IMR-90 (cell line): ENCODE measurements at regions not wholly inside any gene's neighbourhood (a gene's known extent, or its start where the extent isn't known, plus 50 kb on each side); places are given as distances from the start of the nearest gene placed in this dataset.

Source experiments
- ATAC-seq: fragments of 200-7000 bp; cut with Tn5 transposase; 2 replicates; pipeline ENCODE4 v1.9.1; 2020; ENCODE audit warnings: low read depth, mild to moderate bottlenecking, moderate library complexity
- BruUV-seq: library from RNA; stranded (reverse); fragments of 400-500 nt; replicated peaks from 2 replicates; lab custom pipeline; 2021; lab: Mats Ljungman, UMichigan
- CTCF ChIA-PET: fragments of 300-600 bp; formaldehyde crosslinking; extraction: SDS; loops from one replicate; lab custom pipeline; 2021; ENCODE audit warnings: antibody characterized with exemption; lab: Yijun Ruan, JAX
- POLR2A ChIA-PET: fragments of 300-600 bp; sonication (Branson Sonifier 250); formaldehyde crosslinking; loops from one replicate; lab custom pipeline; 2022; ENCODE audit warnings: antibody characterized with exemption; ENCODE audit not compliant: unreplicated experiment; lab: Charles Lee
- DNase-seq: peaks from one replicate; pipeline ENCODE4 v3.0.0; 2013
- H2AFZ ChIP-seq: replicated peaks from 2 replicates; pipeline ENCODE3; 2013; ENCODE audit warnings: low read length, mild to moderate bottlenecking; ENCODE audit not compliant: poor library complexity
- H2AK5ac ChIP-seq: 2 replicates; pipeline ENCODE4 v1.6.1; 2013; ENCODE audit warnings: low read depth, low read length, inconsistent platforms
- H2AK9ac ChIP-seq: replicated peaks from 2 replicates; pipeline ENCODE3; 2013; ENCODE audit warnings: mild to moderate bottlenecking, low read depth, low read length, moderate library complexity; ENCODE audit not compliant: poor library complexity
- H2BK120ac ChIP-seq: 2 replicates; pipeline ENCODE4 v1.6.1; 2013; ENCODE audit warnings: low read depth, low read length, inconsistent platforms
- H2BK15ac ChIP-seq: 3 replicates; pipeline ENCODE4 v1.6.1; 2013; ENCODE audit warnings: low read depth, low read length, inconsistent platforms
- H2BK20ac ChIP-seq: 2 replicates; pipeline ENCODE4 v1.6.1; 2013; ENCODE audit warnings: low read depth, mild to moderate bottlenecking, inconsistent platforms, low read length, moderate library complexity
- H2BK5ac ChIP-seq: 2 replicates; pipeline ENCODE4 v1.6.1; 2013; ENCODE audit warnings: mild to moderate bottlenecking, low read depth, low read length, inconsistent platforms; ENCODE audit not compliant: poor library complexity, severe bottlenecking
- H3K14ac ChIP-seq: replicated peaks from 2 replicates; pipeline ENCODE4 v1.6.1; 2013; ENCODE audit warnings: low read depth, low read length, inconsistent platforms
- H3K18ac ChIP-seq: 2 replicates; pipeline ENCODE4 v1.6.1; 2013; ENCODE audit warnings: low read depth, low read length, control low read depth
- H3K23ac ChIP-seq: 2 replicates; pipeline ENCODE4 v1.6.1; 2013; ENCODE audit warnings: low read depth, low read length, inconsistent platforms
- H3K27ac ChIP-seq: 2 replicates; pipeline ENCODE4 v1.5.1; 2013; ENCODE audit warnings: mild to moderate bottlenecking, control low read depth, low read length; ENCODE audit not compliant: insufficient read depth
- H3K27me3 ChIP-seq: 2 replicates; pipeline ENCODE4 v1.6.1; 2013; ENCODE audit warnings: low read length; ENCODE audit not compliant: control insufficient read depth, insufficient read depth
- H3K36me3 ChIP-seq: 2 replicates; pipeline ENCODE4 v1.6.1; 2013; ENCODE audit warnings: low read length, mixed read lengths; ENCODE audit not compliant: control insufficient read depth, insufficient read depth
- H3K4ac ChIP-seq: 2 replicates; pipeline ENCODE4 v1.6.1; 2013; ENCODE audit warnings: low read depth, low read length, inconsistent platforms
- H3K4me1 ChIP-seq: 2 replicates; pipeline ENCODE4 v1.6.1; 2013; ENCODE audit warnings: low read length, mixed read lengths; ENCODE audit not compliant: control insufficient read depth, insufficient read depth
- H3K4me2 ChIP-seq: 2 replicates; pipeline ENCODE4 v1.6.1; 2013; ENCODE audit warnings: low read depth, mild to moderate bottlenecking, control low read depth, low read length, moderate library complexity
- H3K4me3 ChIP-seq: 2 replicates; pipeline ENCODE4 v1.5.1; 2013; ENCODE audit warnings: low read depth, mild to moderate bottlenecking, control low read depth, low read length, moderate library complexity; ENCODE audit not compliant: insufficient read depth
- H3K56ac ChIP-seq: 2 replicates; pipeline ENCODE4 v1.6.1; 2013; ENCODE audit warnings: low read length, inconsistent platforms; ENCODE audit not compliant: insufficient read depth; ENCODE audit errors: extremely low read depth
- H3K79me1 ChIP-seq, 2 experiments: 2 replicates each; pipeline ENCODE4 v1.6.1; 2013; ENCODE audit warnings: low read length in 2 of 2, inconsistent platforms in 1 of 2, low read depth in 1 of 2
- H3K9ac ChIP-seq: 2 replicates; pipeline ENCODE4 v1.6.1; 2013; ENCODE audit warnings: low read depth, low read length, control low read depth
- H3K9me1 ChIP-seq: 2 replicates; pipeline ENCODE4 v1.6.1; 2013; ENCODE audit warnings: low read length, inconsistent platforms; ENCODE audit not compliant: insufficient read depth
- H3K9me3 ChIP-seq: 2 replicates; pipeline ENCODE4 v1.6.1; 2013; ENCODE audit warnings: low read length; ENCODE audit not compliant: control insufficient read depth, insufficient read depth
- H4K20me1 ChIP-seq: 2 replicates; pipeline ENCODE4 v1.6.1; 2013; ENCODE audit warnings: low read length, inconsistent platforms; ENCODE audit not compliant: insufficient read depth
- H4K5ac ChIP-seq: 2 replicates; pipeline ENCODE4 v1.6.1; 2013; ENCODE audit warnings: mild to moderate bottlenecking, low read depth, low read length, control low read depth
- H4K8ac ChIP-seq, 2 experiments: 2 replicates each; pipeline ENCODE4 v1.6.1; 2013; ENCODE audit warnings: low read depth in 2 of 2, low read length in 2 of 2, control low read depth in 1 of 2, inconsistent platforms in 1 of 2
- H4K91ac ChIP-seq: 2 replicates; pipeline ENCODE4 v1.6.1; 2013; ENCODE audit warnings: low read depth, low read length, inconsistent platforms; ENCODE audit not compliant: insufficient read depth
- BHLHE40 ChIP-seq: fragments of 150-350 bp; IDR thresholded peaks from 2 replicates; pipeline ENCODE4 v1.6.1; 2016; ENCODE audit warnings: mild to moderate bottlenecking, low read depth, low read length
- CEBPB ChIP-seq: IDR thresholded peaks from 2 replicates; pipeline ENCODE4 v1.6.1; 2012; ENCODE audit warnings: low read depth, low read length, improper control_type of control experiment
- CHD1 ChIP-seq: IDR thresholded peaks from 2 replicates; pipeline ENCODE4 v1.6.1; 2012; ENCODE audit warnings: low read depth, low read length, improper control_type of control experiment
- FOS ChIP-seq: fragments of 150-350 bp; IDR thresholded peaks from 2 replicates; pipeline ENCODE4 v1.6.1; 2016; ENCODE audit warnings: low read depth, low read length
- MAFK ChIP-seq: IDR thresholded peaks from 2 replicates; pipeline ENCODE4 v1.6.1; 2012; ENCODE audit warnings: low read depth, low read length, improper control_type of control experiment
- MAZ ChIP-seq: IDR thresholded peaks from 2 replicates; pipeline ENCODE4 v1.6.1; 2012; ENCODE audit warnings: low read depth, mild to moderate bottlenecking, low read length, improper control_type of control experiment, moderate library complexity, borderline replicate concordance
- MXI1 ChIP-seq: IDR thresholded peaks from 2 replicates; pipeline ENCODE4 v1.6.1; 2012; ENCODE audit warnings: low read depth, mild to moderate bottlenecking, low read length, moderate library complexity, borderline replicate concordance
- NFE2L2 ChIP-seq: fragments of 150-350 bp; IDR thresholded peaks from 2 replicates; pipeline ENCODE4 v1.6.1; 2016; ENCODE audit warnings: low read depth, mild to moderate bottlenecking, low read length
- POLR2A ChIP-seq: IDR thresholded peaks from 2 replicates; pipeline ENCODE4 v1.6.1; 2012; ENCODE audit warnings: mild to moderate bottlenecking, low read depth, low read length
- RAD21 ChIP-seq: IDR thresholded peaks from 2 replicates; pipeline ENCODE4 v1.6.1; 2012; ENCODE audit warnings: low read length, improper control_type of control experiment
- RCOR1 ChIP-seq: IDR thresholded peaks from 2 replicates; pipeline ENCODE4 v1.6.1; 2012; ENCODE audit warnings: mild to moderate bottlenecking, low read length, improper control_type of control experiment; ENCODE audit not compliant: insufficient replicate concordance
- RFX5 ChIP-seq: IDR thresholded peaks from 2 replicates; pipeline ENCODE4 v1.8.0; 2012; ENCODE audit warnings: low read depth, mild to moderate bottlenecking, low read length, moderate library complexity
- SMC3 ChIP-seq: fragments of 150-350 bp; IDR thresholded peaks from 2 replicates; pipeline ENCODE4 v1.6.1; 2016; ENCODE audit warnings: low read depth, mild to moderate bottlenecking, antibody characterized with exemption, low read length, moderate library complexity
- WGBS, 2 experiments: methylation state at CpG; one replicate each; pipeline versions ENCODE4 v1.1.5 to v1.1.7; 2013; ENCODE audit warnings: missing lambda C conversion rate in 2 of 2; ENCODE audit not compliant: insufficient read length in 1 of 2; ENCODE audit errors: extremely low coverage in 2 of 2; 5-methylcytosine and 5-hydroxymethylcytosine counted together
- dilution Hi-C: fragments of 300-500 bp; cut with HindIII; formaldehyde crosslinking; loops from one replicate; pipeline ENCODE4 v1.14.3; 2018; ENCODE audit warnings: low sequenced_read_pairs; ENCODE audit not compliant: unreplicated experiment
- in situ Hi-C: fragments of 300-500 bp; cut with MboI; formaldehyde crosslinking; loops from 3 replicates; pipeline ENCODE4 v1.14.3; 2019; ENCODE audit warnings: low sequenced_read_pairs, inconsistent platforms, mixed read lengths
- intact Hi-C: fragments of 100-400 bp; cut with micrococcal nuclease; formaldehyde crosslinking; loops from 2 replicates; pipeline ENCODE4 v1.10.0; 2022
- TF ChIP-seq, protein P1 (sequence below): fragments of 150-350 bp; IDR thresholded peaks from 2 replicates; pipeline ENCODE4 v1.6.1; 2017; ENCODE audit warnings: mild to moderate bottlenecking, antibody characterized with exemption, low read length, low read depth
- TF ChIP-seq, protein P2 (sequence below): fragments of 150-350 bp; IDR thresholded peaks from 2 replicates; pipeline ENCODE4 v1.6.1; 2016; ENCODE audit warnings: low read depth, mild to moderate bottlenecking, low read length, moderate library complexity, borderline replicate concordance
- TF ChIP-seq, protein P3 (sequence below): conservative IDR thresholded peaks from 2 replicates; pipeline ENCODE4 v1.5.1; 2012; ENCODE audit warnings: mild to moderate bottlenecking, low read depth, low read length, improper control_type of control experiment

DNA sequence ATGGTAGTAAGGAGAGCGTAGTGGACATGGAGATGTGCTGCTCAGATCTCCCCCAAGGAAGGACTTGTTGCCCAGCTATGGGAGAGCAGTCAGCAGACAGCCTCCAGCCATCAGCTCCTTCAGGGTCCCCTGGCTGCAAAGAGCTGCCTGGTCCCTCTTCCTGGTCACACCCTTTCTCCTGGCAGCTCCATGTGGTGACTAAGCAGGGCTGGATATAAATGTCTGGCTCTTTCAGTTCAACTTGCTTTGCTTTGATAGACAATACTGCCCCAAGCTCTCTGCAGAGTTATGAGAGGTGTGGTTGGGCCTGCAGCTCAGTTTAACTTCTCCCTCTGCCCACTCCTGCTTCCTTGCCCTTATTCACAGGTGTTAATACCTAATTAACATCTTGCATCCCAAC is 64.1 kb upstream of the DDR1 start:
- DNase-seq (peak; percentile 80), ATAC-seq (peak; percentile 68)
- H3K18ac ChIP-seq: peak overlapping the region; percentile 88
- ChIA-PET CTCF (interaction anchor here (1.0 to 1.7 kb wide), 5 partner anchors 38 to 259 kb away, joined by 3 to 4 read pairs (median 4); no protein-coding TSS in a partner anchor), POLR2A (interaction anchor here (0.6 to 1.3 kb wide), 2 partner anchors 25 to 51 kb away, joined by 3 read pairs; no protein-coding TSS in a partner anchor)
- intact Hi-C loops (loop anchor here (1.0 kb wide), 1 partner anchor 78 kb away; the partner anchor contains the start of gene FLOT1), dilution Hi-C loops (no loop called here), in situ Hi-C loops (loop anchor here (5.0 kb wide), 1 partner anchor 73 kb away; no protein-coding TSS in a partner anchor)
- peak overlapping the region; percentile 99 for H2BK5ac ChIP-seq
- peak overlapping the region; percentile 91 for H2BK120ac ChIP-seq
- H3K79me1 ChIP-seq: peaks cover 3 to 35% of the 10 kb centered on the region in 2 experiments; a peak in 3 of 4 replicates
- no TSS peak for BruUV-seq
- H3K9me1 ChIP-seq: peaks cover 27% of the 10 kb centered on the region
- H3K4me1 ChIP-seq: peaks cover 19% of the 10 kb centered on the region
- H2BK20ac ChIP-seq: peak overlapping the region; percentile 91
- no peaks in the 10 kb centered on the region for H3K9me3 ChIP-seq
- peak overlapping the region; percentile 83 for H2AFZ ChIP-seq
- H3K4me2 ChIP-seq: no peak overlapping the region
- peak overlapping the region; percentile 97 for H2AK5ac ChIP-seq
- peak overlapping the region; percentile 23 to 95 for H4K8ac ChIP-seq
- H3K14ac ChIP-seq: peak overlapping the region; percentile 93
- H3K23ac ChIP-seq: peak overlapping the region; percentile 88
- TF ChIP-seq MAZ: no peak
- no peak for TF ChIP-seq RFX5
- TF ChIP-seq, protein P1, sequence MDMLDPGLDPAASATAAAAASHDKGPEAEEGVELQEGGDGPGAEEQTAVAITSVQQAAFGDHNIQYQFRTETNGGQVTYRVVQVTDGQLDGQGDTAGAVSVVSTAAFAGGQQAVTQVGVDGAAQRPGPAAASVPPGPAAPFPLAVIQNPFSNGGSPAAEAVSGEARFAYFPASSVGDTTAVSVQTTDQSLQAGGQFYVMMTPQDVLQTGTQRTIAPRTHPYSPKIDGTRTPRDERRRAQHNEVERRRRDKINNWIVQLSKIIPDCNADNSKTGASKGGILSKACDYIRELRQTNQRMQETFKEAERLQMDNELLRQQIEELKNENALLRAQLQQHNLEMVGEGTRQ: no peak
- TF ChIP-seq, protein P2, sequence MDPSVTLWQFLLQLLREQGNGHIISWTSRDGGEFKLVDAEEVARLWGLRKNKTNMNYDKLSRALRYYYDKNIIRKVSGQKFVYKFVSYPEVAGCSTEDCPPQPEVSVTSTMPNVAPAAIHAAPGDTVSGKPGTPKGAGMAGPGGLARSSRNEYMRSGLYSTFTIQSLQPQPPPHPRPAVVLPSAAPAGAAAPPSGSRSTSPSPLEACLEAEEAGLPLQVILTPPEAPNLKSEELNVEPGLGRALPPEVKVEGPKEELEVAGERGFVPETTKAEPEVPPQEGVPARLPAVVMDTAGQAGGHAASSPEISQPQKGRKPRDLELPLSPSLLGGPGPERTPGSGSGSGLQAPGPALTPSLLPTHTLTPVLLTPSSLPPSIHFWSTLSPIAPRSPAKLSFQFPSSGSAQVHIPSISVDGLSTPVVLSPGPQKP: no peak
- peak; percentile 50 for TF ChIP-seq RAD21
- TF ChIP-seq POLR2A: no peak
- 0 out of 2 replicates have a peak, but pooled peaks have one; percentile 18 for TF ChIP-seq SMC3
- TF ChIP-seq FOS: no peak
- no peak for TF ChIP-seq BHLHE40
- TF ChIP-seq MAFK: peak; percentile 4; the same call in 1 of the 2 replicates
- no peak for TF ChIP-seq MXI1
- no peak for TF ChIP-seq RCOR1
- no peak for TF ChIP-seq CHD1
- TF ChIP-seq, protein P3, sequence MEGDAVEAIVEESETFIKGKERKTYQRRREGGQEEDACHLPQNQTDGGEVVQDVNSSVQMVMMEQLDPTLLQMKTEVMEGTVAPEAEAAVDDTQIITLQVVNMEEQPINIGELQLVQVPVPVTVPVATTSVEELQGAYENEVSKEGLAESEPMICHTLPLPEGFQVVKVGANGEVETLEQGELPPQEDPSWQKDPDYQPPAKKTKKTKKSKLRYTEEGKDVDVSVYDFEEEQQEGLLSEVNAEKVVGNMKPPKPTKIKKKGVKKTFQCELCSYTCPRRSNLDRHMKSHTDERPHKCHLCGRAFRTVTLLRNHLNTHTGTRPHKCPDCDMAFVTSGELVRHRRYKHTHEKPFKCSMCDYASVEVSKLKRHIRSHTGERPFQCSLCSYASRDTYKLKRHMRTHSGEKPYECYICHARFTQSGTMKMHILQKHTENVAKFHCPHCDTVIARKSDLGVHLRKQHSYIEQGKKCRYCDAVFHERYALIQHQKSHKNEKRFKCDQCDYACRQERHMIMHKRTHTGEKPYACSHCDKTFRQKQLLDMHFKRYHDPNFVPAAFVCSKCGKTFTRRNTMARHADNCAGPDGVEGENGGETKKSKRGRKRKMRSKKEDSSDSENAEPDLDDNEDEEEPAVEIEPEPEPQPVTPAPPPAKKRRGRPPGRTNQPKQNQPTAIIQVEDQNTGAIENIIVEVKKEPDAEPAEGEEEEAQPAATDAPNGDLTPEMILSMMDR: peak; percentile 32
- no peak for TF ChIP-seq NFE2L2
- TF ChIP-seq CEBPB: no peak
- H2AK9ac ChIP-seq: peak overlapping the region; percentile 93
- no peaks in the 10 kb centered on the region for H4K20me1 ChIP-seq
- peak overlapping the region; percentile 72 for H3K27ac ChIP-seq
- H4K91ac ChIP-seq: peak overlapping the region; percentile 87
- H3K36me3 ChIP-seq: no peaks in the 10 kb centered on the region
- H4K5ac ChIP-seq: peak overlapping the region; percentile 53
- 0 out of 2 replicates have a peak overlapping the region, but pooled peaks have one; percentile 8 for H3K9ac ChIP-seq
- peak overlapping the region; percentile 92 for H2BK15ac ChIP-seq
- 100% methylated on average over 1 of the region's 1 CpG; no CpG with 5 or more reads in 1 of the 2 experiments for WGBS, 2 experiments
- no peak overlapping the region for H3K4me3 ChIP-seq
- no peaks in the 10 kb centered on the region for H3K27me3 ChIP-seq
- peak overlapping the region; percentile 81 for H3K56ac ChIP-seq
- H3K4ac ChIP-seq: peak overlapping the region; percentile 98
